Ovary (tissue), 3 donors: ENCODE measurements at regions not wholly inside any gene's neighbourhood (a gene's known extent, or its start where the extent isn't known, plus 50 kb on each side); places are given as distances from the start of the nearest gene placed in this dataset.

ENCODE experiments used
- CTCF ChIP-seq, 3 donors: fragments of 450-650 bp in 2 of 3; fragments of 200-600 bp in 1 of 3; IDR thresholded peaks; one replicate each; pipeline versions ENCODE4 v1.5.1 to v1.8.0; 2016 to 2022; ENCODE audit warnings: antibody characterized with exemption in 3 of 3, mild to moderate bottlenecking in 1 of 3
- EP300 ChIP-seq: sonication (generic); formaldehyde crosslinking; IDR thresholded peaks from one replicate; pipeline ENCODE4 v1.6.1; 2017; ENCODE audit warnings: antibody characterized with exemption
- donor health status: DM: no; HTN: no; CAD: no.

- no peak for TF ChIP-seq CTCF (IDR thresholded peaks at IDR 0.05)
- TF ChIP-seq EP300: no peak
Observed at GRCh38 chr12:72815421-72815820, 543.3 kb downstream of the TRHDE start.
